ENCODE measurements at regions not wholly inside any gene's neighbourhood (a gene's known extent, or its start where the extent isn't known, plus 50 kb on each side); places are given as distances from the start of the nearest gene placed in this dataset.

DNA sequence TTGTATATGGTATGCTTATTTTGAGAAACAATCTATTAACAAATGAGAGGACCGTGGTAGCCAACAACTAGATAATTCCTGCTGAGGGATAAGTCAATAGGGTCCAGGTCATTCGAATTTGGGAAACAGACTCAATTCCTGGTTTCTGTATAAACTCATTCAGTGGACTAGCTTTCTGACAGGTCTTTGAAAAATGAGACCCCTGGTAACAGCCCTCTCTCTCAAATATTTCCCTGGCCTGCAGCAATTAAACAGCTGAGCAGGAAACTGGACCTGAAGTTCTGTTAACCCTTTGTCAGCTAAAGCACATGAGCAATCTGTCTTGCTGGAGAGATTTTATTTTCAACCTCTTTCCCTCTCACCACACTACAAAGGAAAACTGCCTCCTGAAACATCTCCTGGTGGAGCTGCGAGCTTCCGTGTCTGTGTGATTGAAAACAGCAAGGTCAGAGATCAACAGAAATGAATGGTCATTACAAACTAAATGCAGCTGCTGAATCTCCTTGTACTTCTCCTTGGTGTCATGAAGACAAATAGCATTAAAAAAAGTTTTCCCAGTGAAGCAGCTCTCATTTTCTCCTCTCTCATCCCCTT, 70.3 kb upstream of the CCDC85A start:
- Histone ChIP-seq H3K9me3 (no peaks in the 10 kb centered on the region), H3K4me3 (no peak overlapping the region), H3K36me3 (no peaks in the 10 kb centered on the region), H3K4me1 (no peaks in the 10 kb centered on the region), H3K27ac (no peak overlapping the region), H3K27me3 (no peaks in the 10 kb centered on the region)
- intact Hi-C loops (cut with DNase I; ENCODE audit: low total_unique reads) (no loop called here), in situ Hi-C loops (cut with MboI; ENCODE audit: low sequenced_read_pairs in 4 of 4) (no loop called here)
- TF ChIP-seq, protein P1, sequence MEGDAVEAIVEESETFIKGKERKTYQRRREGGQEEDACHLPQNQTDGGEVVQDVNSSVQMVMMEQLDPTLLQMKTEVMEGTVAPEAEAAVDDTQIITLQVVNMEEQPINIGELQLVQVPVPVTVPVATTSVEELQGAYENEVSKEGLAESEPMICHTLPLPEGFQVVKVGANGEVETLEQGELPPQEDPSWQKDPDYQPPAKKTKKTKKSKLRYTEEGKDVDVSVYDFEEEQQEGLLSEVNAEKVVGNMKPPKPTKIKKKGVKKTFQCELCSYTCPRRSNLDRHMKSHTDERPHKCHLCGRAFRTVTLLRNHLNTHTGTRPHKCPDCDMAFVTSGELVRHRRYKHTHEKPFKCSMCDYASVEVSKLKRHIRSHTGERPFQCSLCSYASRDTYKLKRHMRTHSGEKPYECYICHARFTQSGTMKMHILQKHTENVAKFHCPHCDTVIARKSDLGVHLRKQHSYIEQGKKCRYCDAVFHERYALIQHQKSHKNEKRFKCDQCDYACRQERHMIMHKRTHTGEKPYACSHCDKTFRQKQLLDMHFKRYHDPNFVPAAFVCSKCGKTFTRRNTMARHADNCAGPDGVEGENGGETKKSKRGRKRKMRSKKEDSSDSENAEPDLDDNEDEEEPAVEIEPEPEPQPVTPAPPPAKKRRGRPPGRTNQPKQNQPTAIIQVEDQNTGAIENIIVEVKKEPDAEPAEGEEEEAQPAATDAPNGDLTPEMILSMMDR (IDR thresholded peaks at IDR 0.05 in 4 of 5, conservative IDR thresholded peaks at IDR 0.05 in 1 of 5): no peak
- TF ChIP-seq POLR2A (IDR thresholded peaks at IDR 0.05): no peak
- DNase-seq (no peak), ATAC-seq (no peak)

- DNase-seq (no peak), ATAC-seq (no peak)
- TF ChIP-seq, protein P1 (IDR thresholded peaks at IDR 0.05 in 4 of 5, conservative IDR thresholded peaks at IDR 0.05 in 1 of 5): no peak
- TF ChIP-seq POLR2A (IDR thresholded peaks at IDR 0.05): no peak
- intact Hi-C loops (cut with DNase I; ENCODE audit: low total_unique reads): no loop called here
- Histone ChIP-seq H3K4me1 (no peaks in the 10 kb centered on the region), H3K4me3 (no peak overlapping the region), H3K36me3 (no peaks in the 10 kb centered on the region), H3K27ac (no peak overlapping the region), H3K9me3 (no peaks in the 10 kb centered on the region), H3K27me3 (no peaks in the 10 kb centered on the region)
- in situ Hi-C loops (cut with MboI; ENCODE audit: low sequenced_read_pairs in 4 of 4): no loop called here
Measured at GRCh38 chr2:56117764-56118163, 66.0 kb upstream of the CCDC85A start.

GRCh38 chr2:56118474-56118873, 65.3 kb upstream of the CCDC85A start:
- Histone ChIP-seq H3K4me3 (no peak overlapping the region), H3K27me3 (no peaks in the 10 kb centered on the region), H3K27ac (no peak overlapping the region), H3K4me1 (no peaks in the 10 kb centered on the region), H3K36me3 (no peaks in the 10 kb centered on the region), H3K9me3 (no peaks in the 10 kb centered on the region)
- no peak for ATAC-seq
- intact Hi-C loops (cut with DNase I; ENCODE audit: low total_unique reads) (no loop called here), in situ Hi-C loops (cut with MboI; ENCODE audit: low sequenced_read_pairs in 4 of 4) (no loop called here)
- TF ChIP-seq POLR2A (IDR thresholded peaks at IDR 0.05): no peak
- TF ChIP-seq, protein P1 (IDR thresholded peaks at IDR 0.05 in 4 of 5, conservative IDR thresholded peaks at IDR 0.05 in 1 of 5): no peak
- DNase-seq: no peak

DNA sequence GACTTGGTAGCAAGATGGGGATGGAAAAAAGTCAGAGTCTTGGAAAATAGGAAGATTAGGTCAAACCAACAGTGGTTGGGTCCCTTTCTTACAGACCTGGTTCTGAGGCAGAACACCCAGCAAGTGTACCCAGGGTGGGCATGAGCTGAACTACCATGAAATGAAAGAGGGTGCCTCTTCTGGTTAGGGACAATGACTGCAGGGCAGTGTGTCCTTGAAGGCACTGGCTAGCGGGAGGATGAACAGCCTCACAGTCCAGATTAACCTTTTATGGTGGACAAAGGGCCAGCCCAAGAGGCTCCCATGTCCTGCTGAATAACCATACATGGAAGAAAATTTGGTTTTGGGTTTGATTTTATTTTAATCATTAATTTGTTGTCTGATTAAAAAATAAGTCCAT, 61.8 kb upstream of the CCDC85A start:
- no peaks in the 10 kb centered on the region for H3K4me1 ChIP-seq
- ATAC-seq (no peak), DNase-seq (no peak)
- TF ChIP-seq, protein P1 (IDR thresholded peaks at IDR 0.05 in 4 of 5, conservative IDR thresholded peaks at IDR 0.05 in 1 of 5): no peak
- TF ChIP-seq POLR2A (IDR thresholded peaks at IDR 0.05): no peak
- intact Hi-C loops (cut with DNase I; ENCODE audit: low total_unique reads): no loop called here
- H3K9me3 ChIP-seq: no peaks in the 10 kb centered on the region
- H3K27me3 ChIP-seq: no peaks in the 10 kb centered on the region
- no peaks in the 10 kb centered on the region for H3K36me3 ChIP-seq
- no peak overlapping the region for H3K27ac ChIP-seq
- in situ Hi-C loops (cut with MboI; ENCODE audit: low sequenced_read_pairs in 4 of 4): no loop called here
- H3K4me3 ChIP-seq: no peak overlapping the region

DNA sequence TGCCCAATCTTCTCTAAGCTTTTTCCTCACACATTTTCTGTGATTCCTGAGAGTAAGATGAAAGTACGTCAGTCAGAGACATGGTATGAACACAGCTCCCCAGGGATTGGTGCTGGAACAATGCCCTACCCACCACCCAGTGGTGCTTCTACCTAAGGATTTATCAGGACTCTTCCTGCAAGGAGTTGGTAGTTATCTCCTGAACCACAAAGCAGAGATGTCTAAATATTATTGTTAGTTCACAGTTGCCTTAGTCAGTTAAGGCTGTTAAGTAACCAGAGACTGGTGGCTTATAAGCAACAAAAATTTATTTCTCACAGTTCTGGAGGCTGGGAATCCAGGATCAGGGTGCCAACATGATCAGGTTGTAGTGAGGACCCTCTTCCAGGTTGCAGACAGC, 60.3 kb upstream of the CCDC85A start:
- no peak for ATAC-seq
- intact Hi-C loops (cut with DNase I; ENCODE audit: low total_unique reads): no loop called here

More for the DNA sequence above, 60.3 kb upstream of the CCDC85A start:
- H3K4me3 ChIP-seq: no peak overlapping the region
- H3K27me3 ChIP-seq: no peaks in the 10 kb centered on the region
- TF ChIP-seq, protein P1 (IDR thresholded peaks at IDR 0.05 in 4 of 5, conservative IDR thresholded peaks at IDR 0.05 in 1 of 5): no peak
- no peak for TF ChIP-seq POLR2A (IDR thresholded peaks at IDR 0.05)
- no peaks in the 10 kb centered on the region for H3K36me3 ChIP-seq
- H3K9me3 ChIP-seq: no peaks in the 10 kb centered on the region
- H3K4me1 ChIP-seq: no peaks in the 10 kb centered on the region
- no peak for DNase-seq
- in situ Hi-C loops (cut with MboI; ENCODE audit: low sequenced_read_pairs in 4 of 4): no loop called here
- H3K27ac ChIP-seq: no peak overlapping the region

Data from gastrocnemius medialis (tissue), 4 donors.